ENCODE measurements at regions not wholly inside any gene's neighbourhood (a gene's known extent, or its start where the extent isn't known, plus 50 kb on each side); places are given as distances from the start of the nearest gene placed in this dataset.

DNA sequence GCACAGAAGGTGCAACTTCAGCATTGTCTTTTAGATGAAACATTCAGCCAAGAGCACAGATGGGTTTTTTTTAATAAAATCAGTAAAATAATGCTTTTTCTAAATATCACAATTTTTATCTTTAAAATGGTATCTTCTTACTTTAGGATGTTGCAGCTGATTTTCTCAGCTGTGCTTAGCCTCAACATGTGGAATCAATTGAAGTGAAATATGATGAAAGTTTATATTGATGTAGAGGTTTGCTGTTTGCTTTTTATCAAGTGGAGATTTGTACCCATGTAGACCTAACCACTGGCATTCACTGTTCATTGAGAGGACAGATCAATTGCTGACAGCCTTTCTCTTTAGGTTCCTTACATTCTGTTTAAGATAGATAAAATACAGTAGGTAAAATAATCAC is 107.8 kb downstream of the CYB561 start:
- H3K27ac ChIP-seq: no peak overlapping the region
- no peaks in the 10 kb centered on the region for H3K9me3 ChIP-seq
- no peak for ATAC-seq
- H3K4me2 ChIP-seq: no peak overlapping the region
- peaks cover 4% of the 10 kb centered on the region; the same call in 1 of the 3 replicates for H3K4me1 ChIP-seq
- no peak overlapping the region for H3K4me3 ChIP-seq
- DNase-seq (ENCODE audit: low read depth in 1 of 2, low spot score in 1 of 2): no peak
- ChIA-PET POLR2A (no interaction called here), CTCF (interaction anchor here (1.0 to 1.7 kb wide), 2 partner anchors 7 to 13 kb away, joined by 3 read pairs; no protein-coding TSS in a partner anchor)
- no peak for FAIRE-seq
- TF ChIP-seq FOSB (CRISPR knock-in tag; IDR thresholded peaks at IDR 0.05): no peak

DNA sequence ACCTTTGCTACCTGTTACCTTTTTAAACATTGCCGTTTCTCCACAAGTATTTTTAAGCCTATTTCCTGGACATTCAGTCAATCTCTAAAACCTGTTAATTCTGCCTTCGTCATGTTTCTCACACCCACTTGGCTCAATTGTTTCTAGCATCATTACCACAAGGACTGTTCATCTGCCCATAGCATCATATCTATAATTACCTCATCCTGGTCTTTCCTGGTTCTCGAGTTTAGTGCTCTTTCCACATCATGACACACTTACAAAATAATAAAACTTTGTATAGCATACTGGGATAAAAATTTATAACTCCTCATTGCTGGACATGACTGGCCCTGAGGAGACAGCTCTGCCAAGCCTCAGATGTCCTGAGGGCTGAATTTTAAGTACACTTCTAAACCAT is 104.8 kb downstream of the CYB561 start:
- Histone ChIP-seq H3K27ac (no peak overlapping the region), H3K4me2 (no peak overlapping the region), H3K4me3 (no peak overlapping the region), H3K4me1 (peaks cover 7% of the 10 kb centered on the region; the same call in 2 of the 3 replicates), H3K9me3 (no peaks in the 10 kb centered on the region)
- 91% methylated on average over 3 of the region's 3 CpGs for WGBS (ENCODE audit: missing lambda C conversion rate)
- ChIA-PET CTCF (no interaction called here), POLR2A (no interaction called here)
- TF ChIP-seq, protein P1, sequence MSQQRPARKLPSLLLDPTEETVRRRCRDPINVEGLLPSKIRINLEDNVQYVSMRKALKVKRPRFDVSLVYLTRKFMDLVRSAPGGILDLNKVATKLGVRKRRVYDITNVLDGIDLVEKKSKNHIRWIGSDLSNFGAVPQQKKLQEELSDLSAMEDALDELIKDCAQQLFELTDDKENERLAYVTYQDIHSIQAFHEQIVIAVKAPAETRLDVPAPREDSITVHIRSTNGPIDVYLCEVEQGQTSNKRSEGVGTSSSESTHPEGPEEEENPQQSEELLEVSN (IDR thresholded peaks at IDR 0.05; ENCODE audit: borderline replicate concordance, low read depth): no peak
- TF ChIP-seq ZSCAN20 (CRISPR knock-in tag; IDR thresholded peaks at IDR 0.05) (no peak), HDAC2 (IDR thresholded peaks at IDR 0.05) (no peak), JUN (IDR thresholded peaks at IDR 0.05) (no peak), EHMT2 (IDR thresholded peaks at IDR 0.05; ENCODE audit: low read depth) (no peak), RFX5 (IDR thresholded peaks at IDR 0.05) (no peak), CHD4 (IDR thresholded peaks at IDR 0.05; ENCODE audit: borderline replicate concordance) (no peak), EHF (CRISPR knock-in tag; IDR thresholded peaks at IDR 0.05) (no peak)
- no peak for ATAC-seq
- FAIRE-seq: no peak
- DNase-seq (ENCODE audit: low read depth in 1 of 2, low spot score in 1 of 2): no peak

DNA sequence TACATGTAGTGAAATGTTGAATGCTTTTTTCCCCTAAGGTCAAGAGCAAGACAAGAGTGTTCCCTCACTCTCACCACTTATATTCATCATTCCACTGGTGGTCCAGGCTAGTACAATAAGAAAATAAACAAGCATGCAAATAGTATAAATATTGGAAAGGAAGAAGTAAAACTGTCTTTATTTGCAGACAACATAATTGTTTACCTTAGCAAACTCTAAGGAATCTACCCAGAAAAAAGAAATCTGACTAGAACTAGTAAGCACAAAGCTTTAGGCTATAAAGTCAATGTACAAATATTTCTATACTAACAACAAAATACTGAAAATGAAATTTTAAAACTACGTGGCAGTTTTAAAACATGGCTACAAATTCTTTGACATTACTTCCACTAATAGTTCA is 101.7 kb downstream of the CYB561 start:
- H3K9me3 ChIP-seq: no peaks in the 10 kb centered on the region
- no peak overlapping the region for H3K4me2 ChIP-seq
- WGBS (ENCODE audit: missing lambda C conversion rate): 72% methylated on average over 1 of the region's 1 CpG
- POLR2A ChIA-PET: no interaction called here
- H3K27ac ChIP-seq: no peak overlapping the region
- CTCF ChIA-PET: interaction anchor here (1.6 kb wide), 1 partner anchor 62 kb away, joined by 7 read pairs; no protein-coding TSS in a partner anchor
- FAIRE-seq: no peak
- TF ChIP-seq EP300 (IDR thresholded peaks at IDR 0.05): no peak
- TF ChIP-seq POLR2AphosphoS2 (conservative IDR thresholded peaks at IDR 0.05; ENCODE audit: low read length): no peak
- TF ChIP-seq CHD4 (IDR thresholded peaks at IDR 0.05; ENCODE audit: borderline replicate concordance): no peak
- no peak for TF ChIP-seq RCOR1 (IDR thresholded peaks at IDR 0.05; ENCODE audit: low read depth, low read length)
- no peak for TF ChIP-seq RARB (CRISPR knock-in tag; IDR thresholded peaks at IDR 0.05)
- TF ChIP-seq HDAC2 (IDR thresholded peaks at IDR 0.05): no peak
- TF ChIP-seq CBX8 (IDR thresholded peaks at IDR 0.05): no peak
- no peak for TF ChIP-seq ESRRA (IDR thresholded peaks at IDR 0.05; ENCODE audit: borderline replicate concordance, low read length)
- no peak for TF ChIP-seq RFX5 (IDR thresholded peaks at IDR 0.05)
- ATAC-seq: no peak
- H3K4me3 ChIP-seq: no peak overlapping the region
- no peak for DNase-seq (ENCODE audit: low read depth in 1 of 2, low spot score in 1 of 2)
- peaks cover 15% of the 10 kb centered on the region; the same call in 2 of the 3 replicates for H3K4me1 ChIP-seq

DNA sequence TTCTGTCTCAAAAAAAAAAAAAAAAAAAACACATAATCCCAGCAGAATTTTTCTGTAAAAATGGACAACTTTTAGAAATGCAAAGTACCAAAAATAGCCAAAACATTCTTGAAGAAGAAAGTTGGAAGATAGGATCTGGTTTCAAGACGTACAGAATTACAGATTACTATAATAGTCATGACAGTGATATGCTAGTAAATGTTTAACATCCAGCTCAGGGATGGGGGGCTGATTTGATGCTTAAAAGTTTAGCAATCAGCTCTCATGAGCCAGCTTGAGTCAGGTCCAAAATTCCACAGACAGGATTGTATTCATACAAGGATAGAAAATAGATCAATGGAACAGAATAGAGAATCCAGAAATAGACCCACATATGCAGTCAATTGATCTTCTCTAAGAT is 100.5 kb downstream of the CYB561 start:
- Histone ChIP-seq H3K9me3 (no peaks in the 10 kb centered on the region), H3K4me2 (no peak overlapping the region), H3K4me1 (peaks cover 17% of the 10 kb centered on the region; the same call in 2 of the 3 replicates), H3K4me3 (no peak overlapping the region), H3K27ac (no peak overlapping the region)
- CTCF ChIA-PET: interaction anchor here (0.7 to 1.3 kb wide), 4 partner anchors 8 to 863 kb away, joined by 3 read pairs; no protein-coding TSS in a partner anchor
- no peak; a peak in 1 of 6 replicates for ATAC-seq
- no peak for FAIRE-seq
- POLR2A ChIA-PET: no interaction called here
- TF ChIP-seq CBX2 (IDR thresholded peaks at IDR 0.05; ENCODE audit: borderline replicate concordance, low read depth) (no peak), KDM1A (IDR thresholded peaks at IDR 0.05; ENCODE audit: low read depth) (no peak), TP53 (CRISPR knock-in tag; IDR thresholded peaks at IDR 0.05) (no peak), ZFP36 (IDR thresholded peaks at IDR 0.05; ENCODE audit: borderline replicate concordance, partially characterized antibody) (no peak), KDM5A (IDR thresholded peaks at IDR 0.05) (no peak), HOXA7 (CRISPR knock-in tag; IDR thresholded peaks at IDR 0.05) (no peak), HOXB5 (CRISPR knock-in tag; IDR thresholded peaks at IDR 0.05) (no peak), EHF (CRISPR knock-in tag; IDR thresholded peaks at IDR 0.05) (no peak), ESRRA (IDR thresholded peaks at IDR 0.05; ENCODE audit: borderline replicate concordance, low read length) (no peak), EP300 (IDR thresholded peaks at IDR 0.05) (no peak)
- TF ChIP-seq, protein P2, sequence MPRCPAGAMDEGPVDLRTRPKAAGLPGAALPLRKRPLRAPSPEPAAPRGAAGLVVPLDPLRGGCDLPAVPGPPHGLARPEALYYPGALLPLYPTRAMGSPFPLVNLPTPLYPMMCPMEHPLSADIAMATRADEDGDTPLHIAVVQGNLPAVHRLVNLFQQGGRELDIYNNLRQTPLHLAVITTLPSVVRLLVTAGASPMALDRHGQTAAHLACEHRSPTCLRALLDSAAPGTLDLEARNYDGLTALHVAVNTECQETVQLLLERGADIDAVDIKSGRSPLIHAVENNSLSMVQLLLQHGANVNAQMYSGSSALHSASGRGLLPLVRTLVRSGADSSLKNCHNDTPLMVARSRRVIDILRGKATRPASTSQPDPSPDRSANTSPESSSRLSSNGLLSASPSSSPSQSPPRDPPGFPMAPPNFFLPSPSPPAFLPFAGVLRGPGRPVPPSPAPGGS (IDR thresholded peaks at IDR 0.05): no peak
- DNase-seq (ENCODE audit: low read depth in 1 of 2, low spot score in 1 of 2): no peak
- WGBS (ENCODE audit: missing lambda C conversion rate): 50% methylated on average over 1 of the region's 1 CpG

Measured in A549 (cell line).